ENCODE measurements at regions not wholly inside any gene's neighbourhood (a gene's known extent, or its start where the extent isn't known, plus 50 kb on each side); places are given as distances from the start of the nearest gene placed in this dataset.

GRCh38 chr13:88162076-88162702, 491.0 kb downstream of the SLITRK5 start:
- H3K4me1 Mint-ChIP-seq = no peaks in the 10 kb centered on the region
- CTCF ChIA-PET = no interaction called here
- DNase-seq (no peak), ATAC-seq (no peak)
- no peaks in the 10 kb centered on the region for H3K27me3 Mint-ChIP-seq
- H3K36me3 Mint-ChIP-seq = no peaks in the 10 kb centered on the region
- no peak overlapping the region for H3K27ac Mint-ChIP-seq
- H3K9me3 Mint-ChIP-seq (ENCODE audit: low read depth) = peaks cover 3% of the 10 kb centered on the region
- H3K4me3 Mint-ChIP-seq = no peak overlapping the region

- Mint-ChIP-seq H3K4me3 (no peak overlapping the region), H3K27me3 (no peaks in the 10 kb centered on the region), H3K36me3 (no peaks in the 10 kb centered on the region), H3K4me1 (no peaks in the 10 kb centered on the region), H3K27ac (no peak overlapping the region), H3K9me3 (ENCODE audit: low read depth) (peaks cover 7% of the 10 kb centered on the region)
- DNase-seq = no peak
- no peak for ATAC-seq
- CTCF ChIA-PET = no interaction called here
Observed at GRCh38 chr13:88176231-88176630, 505.1 kb downstream of the SLITRK5 start.

GRCh38 chr13:88183440-88183839, 512.3 kb downstream of the SLITRK5 start:
- H3K27me3 Mint-ChIP-seq = no peaks in the 10 kb centered on the region
- ATAC-seq = no peak
- H3K36me3 Mint-ChIP-seq = no peaks in the 10 kb centered on the region
- CTCF ChIA-PET = no interaction called here
- peaks cover 3% of the 10 kb centered on the region for H3K9me3 Mint-ChIP-seq (ENCODE audit: low read depth)
- no peak overlapping the region for H3K27ac Mint-ChIP-seq
- no peak overlapping the region for H3K4me3 Mint-ChIP-seq
- DNase-seq = no peak
- no peaks in the 10 kb centered on the region for H3K4me1 Mint-ChIP-seq

GRCh38 chr13:88188986-88189385, 517.8 kb downstream of the SLITRK5 start:
- H3K4me3 Mint-ChIP-seq = no peak overlapping the region
- no peak for DNase-seq
- CTCF ChIA-PET = no interaction called here
- no peaks in the 10 kb centered on the region for H3K4me1 Mint-ChIP-seq
- no peaks in the 10 kb centered on the region for H3K36me3 Mint-ChIP-seq
- peaks cover 3% of the 10 kb centered on the region for H3K9me3 Mint-ChIP-seq (ENCODE audit: low read depth)
- no peaks in the 10 kb centered on the region for H3K27me3 Mint-ChIP-seq
- H3K27ac Mint-ChIP-seq = no peak overlapping the region
- ATAC-seq = no peak

GRCh38 chr13:88189728-88190127, 518.6 kb downstream of the SLITRK5 start:
- no peaks in the 10 kb centered on the region for H3K27me3 Mint-ChIP-seq
- no peak overlapping the region for H3K27ac Mint-ChIP-seq
- CTCF ChIA-PET = no interaction called here
- H3K4me1 Mint-ChIP-seq = no peaks in the 10 kb centered on the region
- H3K36me3 Mint-ChIP-seq = no peaks in the 10 kb centered on the region
- H3K9me3 Mint-ChIP-seq (ENCODE audit: low read depth) = peaks cover 3% of the 10 kb centered on the region
- no peak overlapping the region for H3K4me3 Mint-ChIP-seq
- no peak for ATAC-seq
- no peak for DNase-seq

- Mint-ChIP-seq H3K9me3 (ENCODE audit: low read depth) (peaks cover 8% of the 10 kb centered on the region), H3K27me3 (no peaks in the 10 kb centered on the region), H3K36me3 (no peaks in the 10 kb centered on the region), H3K27ac (no peak overlapping the region), H3K4me1 (no peaks in the 10 kb centered on the region), H3K4me3 (no peak overlapping the region)
- DNase-seq (no peak), ATAC-seq (no peak)
- CTCF ChIA-PET = no interaction called here
Observed at GRCh38 chr13:88196106-88196505, 524.9 kb downstream of the SLITRK5 start.

GRCh38 chr13:88217372-88217771, 546.2 kb downstream of the SLITRK5 start:
- Mint-ChIP-seq H3K4me1 (no peaks in the 10 kb centered on the region), H3K36me3 (no peaks in the 10 kb centered on the region), H3K27ac (no peak overlapping the region), H3K4me3 (no peak overlapping the region), H3K27me3 (no peaks in the 10 kb centered on the region), H3K9me3 (ENCODE audit: low read depth) (peaks cover 4% of the 10 kb centered on the region)
- CTCF ChIA-PET = no interaction called here
- ATAC-seq (no peak), DNase-seq (no peak)

- no peak for ATAC-seq
- H3K4me3 Mint-ChIP-seq = no peak overlapping the region
- H3K27ac Mint-ChIP-seq = no peak overlapping the region
- H3K36me3 Mint-ChIP-seq = no peaks in the 10 kb centered on the region
- no peak for DNase-seq
- CTCF ChIA-PET = no interaction called here
- H3K4me1 Mint-ChIP-seq = no peaks in the 10 kb centered on the region
- H3K27me3 Mint-ChIP-seq = no peaks in the 10 kb centered on the region
- H3K9me3 Mint-ChIP-seq (ENCODE audit: low read depth) = peaks cover 4% of the 10 kb centered on the region
Observed at GRCh38 chr13:88217883-88218282, 546.7 kb downstream of the SLITRK5 start.

- H3K36me3 Mint-ChIP-seq = no peaks in the 10 kb centered on the region
- ATAC-seq (no peak), DNase-seq (no peak)
- no peaks in the 10 kb centered on the region for H3K27me3 Mint-ChIP-seq
- CTCF ChIA-PET = no interaction called here
- no peak overlapping the region for H3K4me3 Mint-ChIP-seq
- H3K9me3 Mint-ChIP-seq (ENCODE audit: low read depth) = peaks cover 4% of the 10 kb centered on the region
- no peak overlapping the region for H3K27ac Mint-ChIP-seq
- no peaks in the 10 kb centered on the region for H3K4me1 Mint-ChIP-seq
Observed at GRCh38 chr13:88223958-88224357, 552.8 kb downstream of the SLITRK5 start.

GRCh38 chr13:88235441-88235840, 564.3 kb downstream of the SLITRK5 start:
- ATAC-seq (no peak), DNase-seq (no peak)
- CTCF ChIA-PET = no interaction called here
- Mint-ChIP-seq H3K36me3 (no peaks in the 10 kb centered on the region), H3K4me3 (no peak overlapping the region), H3K27ac (no peak overlapping the region), H3K9me3 (ENCODE audit: low read depth) (peaks cover 2% of the 10 kb centered on the region), H3K4me1 (no peaks in the 10 kb centered on the region), H3K27me3 (no peaks in the 10 kb centered on the region)

- Mint-ChIP-seq H3K36me3 (no peaks in the 10 kb centered on the region), H3K9me3 (ENCODE audit: low read depth) (peaks cover 7% of the 10 kb centered on the region), H3K27ac (no peak overlapping the region), H3K27me3 (no peaks in the 10 kb centered on the region), H3K4me1 (no peaks in the 10 kb centered on the region), H3K4me3 (no peak overlapping the region)
- DNase-seq = no peak
- no peak for ATAC-seq
- CTCF ChIA-PET = no interaction called here
Observed at GRCh38 chr13:88246239-88246638, 575.1 kb downstream of the SLITRK5 start.

GRCh38 chr13:88248393-88248792, 577.2 kb downstream of the SLITRK5 start:
- ATAC-seq (no peak), DNase-seq (no peak)
- CTCF ChIA-PET = no interaction called here
- Mint-ChIP-seq H3K4me1 (no peaks in the 10 kb centered on the region), H3K4me3 (no peak overlapping the region), H3K27me3 (no peaks in the 10 kb centered on the region), H3K27ac (no peak overlapping the region), H3K9me3 (ENCODE audit: low read depth) (peaks cover 7% of the 10 kb centered on the region), H3K36me3 (no peaks in the 10 kb centered on the region)

GRCh38 chr13:88257706-88258105, 586.5 kb downstream of the SLITRK5 start:
- no peaks in the 10 kb centered on the region for H3K4me1 Mint-ChIP-seq

GRCh38 chr13:88263808-88264207, 592.6 kb downstream of the SLITRK5 start:
- Mint-ChIP-seq H3K27ac (no peak overlapping the region), H3K9me3 (ENCODE audit: low read depth) (peaks cover 5% of the 10 kb centered on the region)

More at GRCh38 chr13:88257706-88258105, 586.5 kb downstream of the SLITRK5 start:
- Mint-ChIP-seq H3K9me3 (ENCODE audit: low read depth) (peaks cover 2% of the 10 kb centered on the region), H3K36me3 (no peaks in the 10 kb centered on the region), H3K27ac (no peak overlapping the region), H3K27me3 (no peaks in the 10 kb centered on the region), H3K4me3 (no peak overlapping the region)
- ATAC-seq (no peak), DNase-seq (no peak)
- CTCF ChIA-PET = no interaction called here

GRCh38 chr13:88281841-88282240, 610.7 kb downstream of the SLITRK5 start:
- Mint-ChIP-seq H3K4me3 (no peak overlapping the region), H3K4me1 (no peaks in the 10 kb centered on the region), H3K27ac (no peak overlapping the region), H3K9me3 (ENCODE audit: low read depth) (peaks cover 5% of the 10 kb centered on the region), H3K27me3 (no peaks in the 10 kb centered on the region), H3K36me3 (no peaks in the 10 kb centered on the region)
- DNase-seq (no peak), ATAC-seq (no peak)
- CTCF ChIA-PET = no interaction called here

More at GRCh38 chr13:88263808-88264207, 592.6 kb downstream of the SLITRK5 start:
- no peaks in the 10 kb centered on the region for H3K4me1 Mint-ChIP-seq
- H3K4me3 Mint-ChIP-seq = no peak overlapping the region
- ATAC-seq (no peak), DNase-seq (no peak)
- H3K27me3 Mint-ChIP-seq = no peaks in the 10 kb centered on the region
- H3K36me3 Mint-ChIP-seq = no peaks in the 10 kb centered on the region
- CTCF ChIA-PET = no interaction called here

Data from activated CD8-positive, alpha-beta memory T cell treated with anti-CD3 and anti-CD28 coated beads, Interleukin-2, amount 10 ng/mL, durations not matched to agents 7 days and 5 days (primary cell).